HCT116 (cell line): ENCODE measurements at regions not wholly inside any gene's neighbourhood (a gene's known extent, or its start where the extent isn't known, plus 50 kb on each side); places are given as distances from the start of the nearest gene placed in this dataset.

Experiments used
- ATAC-seq: fragments of 200-7000 bp; cut with Tn5 transposase; 2 replicates; pipeline ENCODE4 v1.9.1; 2020; ENCODE audit warnings: mild to moderate bottlenecking, moderate library complexity
- BruUV-seq: library from RNA; stranded (reverse); fragments of 400-500 nt; replicated peaks from 2 replicates; lab custom pipeline; 2021; lab: Mats Ljungman, UMichigan
- CTCF ChIA-PET: fragments of 300-600 bp; sonication (Branson Sonifier 250); formaldehyde crosslinking; loops from one replicate; lab custom pipeline; 2021; ENCODE audit warnings: antibody characterized with exemption; lab: Charles Lee
- POLR2A ChIA-PET: fragments of 300-600, 350-600 bp; sonication (Branson Sonifier 250); formaldehyde crosslinking; loops from one replicate; lab custom pipeline; 2021; ENCODE audit warnings: antibody characterized with exemption; lab: Charles Lee
- RAD21 ChIA-PET, 2 experiments: fragments of 300-600 bp; sonication (Branson Sonifier 250); formaldehyde crosslinking; loops; one replicate each; lab custom pipeline; 2023; ENCODE audit warnings: low total read pairs in 2 of 2; ENCODE audit not compliant: uncharacterized antibody in 2 of 2, unreplicated experiment in 2 of 2, low non-redundant PET in 1 of 2; lab: Charles Lee
- DNase-seq: peaks from one replicate; pipeline ENCODE4 v3.0.0-alpha.2; 2010; ENCODE audit warnings: low read depth, low spot score
- H2AFZ ChIP-seq: fragments of 200-600 bp; shearing (Covaris generic), sonication (generic); 2 replicates; pipeline ENCODE4 v1.6.1; 2017; ENCODE audit warnings: low read depth, mixed run types, mixed read lengths, antibody characterized with exemption, low read length; ENCODE audit not compliant: poor library complexity, severe bottlenecking
- H3K27ac ChIP-seq: 2 replicates; pipeline ENCODE4 v1.5.1; 2012; ENCODE audit warnings: low read depth, low read length
- H3K27me3 ChIP-seq: fragments of 200-600 bp; sonication (generic); 2 replicates; pipeline ENCODE4 v1.6.1; 2016; ENCODE audit warnings: mixed run types, low read length, mixed read lengths; ENCODE audit not compliant: insufficient read depth
- H3K36me3 ChIP-seq, 2 experiments: fragments of 200-500 bp in 1 of 2; fragments of 200-600 bp in 1 of 2; sonication (Bioruptor generic) in 1 of 2; sonication (generic) in 1 of 2; 2 replicates each; pipeline versions ENCODE4 v1.5.1 to v1.6.1; 2014 to 2016; ENCODE audit warnings: low read length in 2 of 2, inconsistent platforms in 1 of 2, mixed read lengths in 1 of 2, mixed run types in 1 of 2; ENCODE audit not compliant: insufficient read depth in 2 of 2, control insufficient read depth in 1 of 2
- H3K4me1 ChIP-seq, 2 experiments: fragments of 200-600 bp in 1 of 2; sonication (generic) in 1 of 2; 2 replicates each; pipeline versions ENCODE4 v1.5.1 to v1.6.1; 2012 to 2017; ENCODE audit warnings: low read length in 2 of 2, inconsistent platforms in 1 of 2, mild to moderate bottlenecking in 1 of 2, mixed read lengths in 1 of 2, mixed run types in 1 of 2, moderate library complexity in 1 of 2; ENCODE audit not compliant: insufficient read depth in 2 of 2, control insufficient read depth in 1 of 2
- H3K4me2 ChIP-seq: fragments of 200-600 bp; sonication (generic); 2 replicates; pipeline ENCODE4 v1.6.1; 2017; ENCODE audit warnings: mixed run types, low read length, mixed read lengths
- H3K4me3 ChIP-seq, 2 experiments: fragments of 200-600 bp in 1 of 2; sonication (generic) in 1 of 2; replicated peaks in 1 of 2; 2 replicates each; pipeline ENCODE4 v1.5.1; 2011 to 2016; ENCODE audit warnings: low read length in 2 of 2, control low read depth in 1 of 2, low read depth in 1 of 2, mild to moderate bottlenecking in 1 of 2, mixed read lengths in 1 of 2, mixed run types in 1 of 2
- H3K79me2 ChIP-seq: fragments of 200-600 bp; sonication (generic); 2 replicates; pipeline ENCODE4 v1.6.1; 2017; ENCODE audit warnings: mild to moderate bottlenecking, mixed run types, low read length, moderate library complexity, mixed read lengths; ENCODE audit not compliant: insufficient read depth
- H3K9ac ChIP-seq: fragments of 200-600 bp; sonication (generic); 2 replicates; pipeline ENCODE4 v1.6.1; 2016; ENCODE audit warnings: low read length, mixed read lengths
- H3K9me2 ChIP-seq: fragments of 200-600 bp; sonication (generic), shearing (Covaris generic); 2 replicates; pipeline ENCODE4 v1.6.1; 2017; ENCODE audit warnings: mixed run types, mild to moderate bottlenecking, moderate library complexity; ENCODE audit not compliant: insufficient read depth
- H3K9me3 ChIP-seq, 2 experiments: fragments of 200-500 bp in 1 of 2; fragments of 200-600 bp in 1 of 2; sonication (Bioruptor generic) in 1 of 2; sonication (generic) in 1 of 2; 2 replicates each; pipeline ENCODE4 v1.6.1; 2014 to 2017; ENCODE audit warnings: low read length in 2 of 2, mixed read lengths in 2 of 2, inconsistent platforms in 1 of 2, low read depth in 1 of 2, mild to moderate bottlenecking in 1 of 2, mixed run types in 1 of 2, moderate library complexity in 1 of 2; ENCODE audit not compliant: control insufficient read depth in 1 of 2, insufficient read depth in 1 of 2
- H4K20me1 ChIP-seq: fragments of 200-600 bp; sonication (generic), shearing (Covaris generic); 2 replicates; pipeline ENCODE4 v1.6.1; 2017; ENCODE audit warnings: mixed run types, mild to moderate bottlenecking, moderate library complexity; ENCODE audit not compliant: insufficient read depth
- CBX3 ChIP-seq: IDR thresholded peaks from 2 replicates; pipeline ENCODE4 v1.6.1; 2012; ENCODE audit warnings: low read depth
- CEBPB ChIP-seq: IDR thresholded peaks from 2 replicates; pipeline ENCODE4 v1.6.1; 2012; ENCODE audit warnings: low read depth
- EGR1 ChIP-seq: IDR thresholded peaks from 2 replicates; pipeline ENCODE4 v1.6.1; 2012; ENCODE audit warnings: low read depth
- ELF1 ChIP-seq: IDR thresholded peaks from 2 replicates; pipeline ENCODE4 v1.6.1; 2012; ENCODE audit warnings: low read depth, borderline replicate concordance
- EZH2 ChIP-seq: fragments of 200-600 bp; sonication (generic); IDR thresholded peaks from 2 replicates; pipeline ENCODE4 v1.6.1; 2017; ENCODE audit warnings: antibody characterized with exemption, mixed run types
- EZH2phosphoT487 ChIP-seq: fragments of 200-600 bp; IDR thresholded peaks from 2 replicates; pipeline ENCODE4 v1.6.1; 2018; ENCODE audit warnings: antibody characterized with exemption, borderline replicate concordance
- FOSL1 ChIP-seq: IDR thresholded peaks from 2 replicates; pipeline ENCODE4 v1.6.1; 2012; ENCODE audit warnings: low read depth
- JUND ChIP-seq: IDR thresholded peaks from 2 replicates; pipeline ENCODE4 v1.6.1; 2012
- POLR2A ChIP-seq: IDR thresholded peaks from 2 replicates; pipeline ENCODE4 v1.7.0; 2011; ENCODE audit warnings: borderline replicate concordance; ENCODE audit not compliant: insufficient read depth, insufficient read length; ENCODE audit errors: extremely low read depth
- POLR2AphosphoS5 ChIP-seq: IDR thresholded peaks from 2 replicates; pipeline ENCODE4 v1.6.1; 2011; ENCODE audit warnings: mild to moderate bottlenecking, low read depth, low read length, moderate library complexity
- RAD21 ChIP-seq: IDR thresholded peaks from 2 replicates; pipeline ENCODE4 v1.6.1; 2012; ENCODE audit warnings: low read depth, mild to moderate bottlenecking
- SIN3A ChIP-seq: IDR thresholded peaks from 2 replicates; pipeline ENCODE4 v1.6.1; 2012; ENCODE audit warnings: low read depth
- YY1 ChIP-seq: IDR thresholded peaks from 2 replicates; pipeline ENCODE4 v1.6.1; 2011; ENCODE audit warnings: low read length, low read depth, moderate library complexity, mild to moderate bottlenecking; ENCODE audit not compliant: insufficient replicate concordance; ENCODE audit errors: extremely low read depth
- ZFX ChIP-seq: fragments of 450-650 bp; IDR thresholded peaks from 2 replicates; pipeline ENCODE4 v1.6.1; 2017
- ZNF274 ChIP-seq: fragments of 200-500 bp; sonication (Bioruptor generic); IDR thresholded peaks from 2 replicates; pipeline ENCODE4 v1.6.1; 2014; ENCODE audit warnings: mild to moderate bottlenecking, low read depth, low read length, inconsistent platforms
- intact Hi-C: fragments of 100-400 bp; cut with micrococcal nuclease; formaldehyde crosslinking; loops from 2 replicates; pipeline ENCODE4 v1.10.0; 2022
- TF ChIP-seq, protein P1 (sequence below), 3 experiments: fragments of 200-600 bp in 1 of 3; sonication (generic) in 1 of 3; IDR thresholded peaks in 2 of 3; conservative IDR thresholded peaks in 1 of 3; 2 replicates each; pipeline ENCODE4 v1.5.1; 2012 to 2017; ENCODE audit warnings: low read depth in 2 of 3, low read length in 2 of 3, antibody characterized with exemption in 1 of 3, borderline replicate concordance in 1 of 3, control low read depth in 1 of 3, mild to moderate bottlenecking in 1 of 3, mixed read lengths in 1 of 3, mixed run types in 1 of 3, moderate library complexity in 1 of 3; ENCODE audit not compliant: insufficient read depth in 1 of 3
- TF ChIP-seq, protein P2 (sequence below): IDR thresholded peaks from 2 replicates; pipeline ENCODE4 v1.6.1; 2011; ENCODE audit warnings: mild to moderate bottlenecking, low read length, moderate library complexity; ENCODE audit not compliant: insufficient replicate concordance; ENCODE audit errors: extremely low read depth
- TF ChIP-seq, protein P3 (sequence below): IDR thresholded peaks from 2 replicates; pipeline ENCODE4 v1.6.1; 2012
- TF ChIP-seq, protein P4 (sequence below): IDR thresholded peaks from 2 replicates; pipeline ENCODE4 v1.6.1; 2012; ENCODE audit warnings: low read depth
- TF ChIP-seq, protein P5 (sequence below): IDR thresholded peaks from 2 replicates; pipeline ENCODE4 v1.6.1; 2012

DNA sequence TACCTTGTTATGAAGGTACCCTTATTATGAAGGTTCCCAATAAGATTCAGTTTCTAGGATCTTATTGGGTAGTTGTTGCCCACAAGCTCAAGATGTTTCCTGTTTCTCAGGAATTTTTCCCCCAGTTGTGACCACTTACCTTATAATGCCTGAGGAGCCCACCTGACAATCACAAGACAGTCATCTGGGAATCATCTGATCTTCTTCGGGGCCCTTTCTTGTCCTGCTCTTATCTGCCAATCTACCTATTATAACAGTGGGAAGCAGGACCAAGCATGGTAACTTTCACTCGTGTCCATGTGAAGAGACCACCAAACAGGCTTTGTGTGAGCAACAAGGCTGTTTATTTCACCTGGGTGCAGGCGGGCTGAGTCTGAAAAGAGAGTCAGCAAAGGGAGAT is 825.5 kb downstream of the BCL11B start:
- no peak for ATAC-seq
- Histone ChIP-seq H4K20me1 (no peaks in the 10 kb centered on the region), H3K27me3 (no peaks in the 10 kb centered on the region), H3K9me3 (no peaks in the 10 kb centered on the region), H3K4me2 (no peak overlapping the region), H3K4me1 (no peaks in the 10 kb centered on the region), H2AFZ (no peak overlapping the region), H3K9ac (no peak overlapping the region), H3K79me2 (no peaks in the 10 kb centered on the region), H3K36me3 (no peaks in the 10 kb centered on the region), H3K9me2 (no peaks in the 10 kb centered on the region), H3K4me3 (no peak overlapping the region), H3K27ac (no peak overlapping the region)
- intact Hi-C loops: no loop called here
- CTCF ChIA-PET: no interaction called here
- RAD21 ChIA-PET: no interaction called here
- POLR2A ChIA-PET: no interaction called here
- TF ChIP-seq, protein P1, sequence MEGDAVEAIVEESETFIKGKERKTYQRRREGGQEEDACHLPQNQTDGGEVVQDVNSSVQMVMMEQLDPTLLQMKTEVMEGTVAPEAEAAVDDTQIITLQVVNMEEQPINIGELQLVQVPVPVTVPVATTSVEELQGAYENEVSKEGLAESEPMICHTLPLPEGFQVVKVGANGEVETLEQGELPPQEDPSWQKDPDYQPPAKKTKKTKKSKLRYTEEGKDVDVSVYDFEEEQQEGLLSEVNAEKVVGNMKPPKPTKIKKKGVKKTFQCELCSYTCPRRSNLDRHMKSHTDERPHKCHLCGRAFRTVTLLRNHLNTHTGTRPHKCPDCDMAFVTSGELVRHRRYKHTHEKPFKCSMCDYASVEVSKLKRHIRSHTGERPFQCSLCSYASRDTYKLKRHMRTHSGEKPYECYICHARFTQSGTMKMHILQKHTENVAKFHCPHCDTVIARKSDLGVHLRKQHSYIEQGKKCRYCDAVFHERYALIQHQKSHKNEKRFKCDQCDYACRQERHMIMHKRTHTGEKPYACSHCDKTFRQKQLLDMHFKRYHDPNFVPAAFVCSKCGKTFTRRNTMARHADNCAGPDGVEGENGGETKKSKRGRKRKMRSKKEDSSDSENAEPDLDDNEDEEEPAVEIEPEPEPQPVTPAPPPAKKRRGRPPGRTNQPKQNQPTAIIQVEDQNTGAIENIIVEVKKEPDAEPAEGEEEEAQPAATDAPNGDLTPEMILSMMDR (IDR thresholded peaks at IDR 0.05 in 2 of 3, conservative IDR thresholded peaks at IDR 0.05 in 1 of 3; ENCODE audit: borderline replicate concordance in 1 of 3, insufficient read depth in 1 of 3, low read depth in 2 of 3, low read length in 2 of 3): no peak
- TF ChIP-seq ZFX (no peak), FOSL1 (no peak), JUND (no peak), ZNF274 (no peak), SIN3A (no peak), EZH2phosphoT487 (no peak), CBX3 (no peak), POLR2AphosphoS5 (no peak), YY1 (no peak), CEBPB (no peak), EZH2 (no peak), EGR1 (no peak), ELF1 (no peak), POLR2A (no peak), RAD21 (no peak)
- TF ChIP-seq, protein P2, sequence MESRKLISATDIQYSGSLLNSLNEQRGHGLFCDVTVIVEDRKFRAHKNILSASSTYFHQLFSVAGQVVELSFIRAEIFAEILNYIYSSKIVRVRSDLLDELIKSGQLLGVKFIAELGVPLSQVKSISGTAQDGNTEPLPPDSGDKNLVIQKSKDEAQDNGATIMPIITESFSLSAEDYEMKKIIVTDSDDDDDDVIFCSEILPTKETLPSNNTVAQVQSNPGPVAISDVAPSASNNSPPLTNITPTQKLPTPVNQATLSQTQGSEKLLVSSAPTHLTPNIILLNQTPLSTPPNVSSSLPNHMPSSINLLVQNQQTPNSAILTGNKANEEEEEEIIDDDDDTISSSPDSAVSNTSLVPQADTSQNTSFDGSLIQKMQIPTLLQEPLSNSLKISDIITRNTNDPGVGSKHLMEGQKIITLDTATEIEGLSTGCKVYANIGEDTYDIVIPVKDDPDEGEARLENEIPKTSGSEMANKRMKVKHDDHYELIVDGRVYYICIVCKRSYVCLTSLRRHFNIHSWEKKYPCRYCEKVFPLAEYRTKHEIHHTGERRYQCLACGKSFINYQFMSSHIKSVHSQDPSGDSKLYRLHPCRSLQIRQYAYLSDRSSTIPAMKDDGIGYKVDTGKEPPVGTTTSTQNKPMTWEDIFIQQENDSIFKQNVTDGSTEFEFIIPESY: no peak
- TF ChIP-seq, protein P3, sequence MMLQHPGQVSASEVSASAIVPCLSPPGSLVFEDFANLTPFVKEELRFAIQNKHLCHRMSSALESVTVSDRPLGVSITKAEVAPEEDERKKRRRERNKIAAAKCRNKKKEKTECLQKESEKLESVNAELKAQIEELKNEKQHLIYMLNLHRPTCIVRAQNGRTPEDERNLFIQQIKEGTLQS: no peak
- TF ChIP-seq, protein P4, sequence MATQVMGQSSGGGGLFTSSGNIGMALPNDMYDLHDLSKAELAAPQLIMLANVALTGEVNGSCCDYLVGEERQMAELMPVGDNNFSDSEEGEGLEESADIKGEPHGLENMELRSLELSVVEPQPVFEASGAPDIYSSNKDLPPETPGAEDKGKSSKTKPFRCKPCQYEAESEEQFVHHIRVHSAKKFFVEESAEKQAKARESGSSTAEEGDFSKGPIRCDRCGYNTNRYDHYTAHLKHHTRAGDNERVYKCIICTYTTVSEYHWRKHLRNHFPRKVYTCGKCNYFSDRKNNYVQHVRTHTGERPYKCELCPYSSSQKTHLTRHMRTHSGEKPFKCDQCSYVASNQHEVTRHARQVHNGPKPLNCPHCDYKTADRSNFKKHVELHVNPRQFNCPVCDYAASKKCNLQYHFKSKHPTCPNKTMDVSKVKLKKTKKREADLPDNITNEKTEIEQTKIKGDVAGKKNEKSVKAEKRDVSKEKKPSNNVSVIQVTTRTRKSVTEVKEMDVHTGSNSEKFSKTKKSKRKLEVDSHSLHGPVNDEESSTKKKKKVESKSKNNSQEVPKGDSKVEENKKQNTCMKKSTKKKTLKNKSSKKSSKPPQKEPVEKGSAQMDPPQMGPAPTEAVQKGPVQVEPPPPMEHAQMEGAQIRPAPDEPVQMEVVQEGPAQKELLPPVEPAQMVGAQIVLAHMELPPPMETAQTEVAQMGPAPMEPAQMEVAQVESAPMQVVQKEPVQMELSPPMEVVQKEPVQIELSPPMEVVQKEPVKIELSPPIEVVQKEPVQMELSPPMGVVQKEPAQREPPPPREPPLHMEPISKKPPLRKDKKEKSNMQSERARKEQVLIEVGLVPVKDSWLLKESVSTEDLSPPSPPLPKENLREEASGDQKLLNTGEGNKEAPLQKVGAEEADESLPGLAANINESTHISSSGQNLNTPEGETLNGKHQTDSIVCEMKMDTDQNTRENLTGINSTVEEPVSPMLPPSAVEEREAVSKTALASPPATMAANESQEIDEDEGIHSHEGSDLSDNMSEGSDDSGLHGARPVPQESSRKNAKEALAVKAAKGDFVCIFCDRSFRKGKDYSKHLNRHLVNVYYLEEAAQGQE: no peak
- TF ChIP-seq, protein P5, sequence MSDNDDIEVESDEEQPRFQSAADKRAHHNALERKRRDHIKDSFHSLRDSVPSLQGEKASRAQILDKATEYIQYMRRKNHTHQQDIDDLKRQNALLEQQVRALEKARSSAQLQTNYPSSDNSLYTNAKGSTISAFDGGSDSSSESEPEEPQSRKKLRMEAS: no peak
- no TSS peak for BruUV-seq
- no peak for DNase-seq
